GM19328 (cell line): ENCODE measurements at regions not wholly inside any gene's neighbourhood (a gene's known extent, or its start where the extent isn't known, plus 50 kb on each side); places are given as distances from the start of the nearest gene placed in this dataset.

ENCODE experiments used
- ATAC-seq: cut with Tn5 transposase; IDR thresholded peaks from one replicate; pipeline ENCODE4 v1.9.1; 2021; ENCODE audit warnings: mild to moderate bottlenecking, moderate library complexity; ENCODE audit not compliant: unreplicated experiment

DNA sequence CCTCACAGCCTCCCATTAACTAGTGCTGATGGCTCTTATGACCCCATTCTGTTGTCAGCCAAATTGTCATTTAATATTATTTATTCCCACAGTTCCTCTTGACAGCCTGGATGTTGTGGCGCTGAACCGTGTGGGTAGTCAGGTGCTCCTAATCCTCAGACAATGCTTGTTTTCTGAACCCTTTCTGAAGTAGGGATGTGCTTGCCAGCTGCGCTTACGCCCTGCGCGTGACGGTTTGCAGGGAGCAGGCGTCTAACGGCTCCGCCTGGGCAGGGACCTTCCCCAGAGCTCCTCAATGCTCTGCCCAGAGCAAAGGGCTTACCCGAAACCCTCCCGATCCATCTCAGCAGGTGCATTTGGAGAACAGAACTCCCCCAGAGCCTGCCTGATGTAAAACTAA lies 358.2 kb upstream of the MYT1L start:
- no peak for ATAC-seq

DNA sequence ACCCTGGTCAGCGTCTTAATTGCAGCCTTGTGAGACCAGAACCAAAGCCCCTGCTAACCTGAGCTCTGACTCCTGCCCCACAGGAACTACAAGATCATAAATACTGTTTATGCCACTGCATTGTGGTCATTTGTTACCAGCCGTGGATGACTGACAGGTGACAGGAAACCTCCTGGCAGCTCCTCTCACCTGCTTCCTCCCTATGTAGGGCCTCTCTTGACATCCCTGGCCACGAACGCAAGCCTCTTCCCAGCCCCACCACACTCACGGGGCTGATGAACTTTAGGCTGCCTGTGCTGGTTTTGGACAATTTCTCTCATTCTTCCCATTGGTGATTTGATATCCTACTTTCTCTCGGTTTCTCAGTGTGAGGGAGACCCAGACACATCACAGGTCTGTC lies 357.2 kb upstream of the MYT1L start:
- ATAC-seq, result no peak

DNA sequence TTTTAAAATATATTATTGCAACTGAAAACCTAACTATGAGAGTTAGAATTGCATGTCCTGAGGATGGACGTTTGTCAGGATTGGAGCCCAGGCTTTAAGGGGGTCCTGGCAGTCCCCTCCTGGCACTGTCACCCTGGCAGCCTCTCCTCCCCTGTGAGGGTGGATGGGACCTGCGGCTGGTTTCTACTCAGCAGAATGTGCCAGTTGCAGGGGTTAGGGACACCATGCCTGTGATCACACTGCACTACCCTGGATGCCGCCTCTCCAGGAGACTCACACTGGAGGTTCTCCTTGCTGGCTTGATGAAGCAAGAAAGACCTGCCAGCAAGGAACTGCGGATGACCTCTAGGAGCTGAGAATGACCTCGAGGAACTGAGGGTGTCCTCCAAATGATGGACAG lies 356.7 kb upstream of the MYT1L start:
- ATAC-seq, result no peak

DNA sequence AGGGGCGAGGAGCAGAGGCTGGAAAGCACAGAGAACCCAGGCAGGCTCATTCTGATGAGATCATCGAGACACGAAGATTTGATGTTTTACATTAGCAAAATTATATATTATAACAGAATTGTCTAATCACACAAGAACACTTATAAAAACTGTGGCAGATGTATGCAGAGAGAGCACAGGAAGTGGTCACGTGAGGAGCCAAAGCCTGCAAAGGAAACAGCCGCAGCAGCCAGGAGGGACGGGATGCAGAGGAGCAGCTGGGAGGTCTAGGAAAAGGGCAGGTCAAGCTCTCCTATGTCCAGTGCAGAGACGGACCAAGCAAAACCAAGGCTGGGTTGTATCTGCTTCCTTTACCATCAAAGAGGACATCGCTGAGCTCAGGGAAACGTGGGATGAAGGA lies 355.1 kb upstream of the MYT1L start:
- ATAC-seq, result no peak

DNA sequence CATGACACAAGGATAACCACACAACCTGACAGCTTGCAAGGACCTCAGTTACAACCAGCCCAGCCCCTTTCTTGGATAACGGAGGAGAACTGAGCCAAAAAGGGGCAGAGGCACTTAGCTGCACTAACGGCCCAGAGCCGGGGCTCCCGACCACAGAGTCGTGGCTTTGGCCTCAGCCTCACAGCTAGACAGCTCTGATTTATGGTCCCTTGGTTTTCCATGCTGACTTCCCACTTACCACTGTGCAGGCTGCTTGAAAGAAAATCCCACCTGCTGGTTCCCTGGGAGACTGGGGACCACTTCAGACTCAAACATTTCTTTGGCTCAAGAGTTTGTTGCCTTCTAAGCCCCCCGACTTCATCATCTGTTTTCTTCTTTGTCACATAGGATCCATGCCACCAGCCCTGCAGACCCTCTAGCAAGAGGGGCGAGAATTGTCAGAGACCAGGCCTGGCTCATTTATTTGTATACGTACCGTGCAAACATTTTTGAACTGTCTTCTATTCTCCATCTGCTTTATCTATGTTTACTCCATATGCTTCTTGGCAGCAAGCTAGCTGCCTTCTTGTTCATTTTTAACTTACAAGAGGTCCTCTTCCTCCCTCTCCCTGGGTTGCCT lies 352.6 kb upstream of the MYT1L start:
- no peak for ATAC-seq

DNA sequence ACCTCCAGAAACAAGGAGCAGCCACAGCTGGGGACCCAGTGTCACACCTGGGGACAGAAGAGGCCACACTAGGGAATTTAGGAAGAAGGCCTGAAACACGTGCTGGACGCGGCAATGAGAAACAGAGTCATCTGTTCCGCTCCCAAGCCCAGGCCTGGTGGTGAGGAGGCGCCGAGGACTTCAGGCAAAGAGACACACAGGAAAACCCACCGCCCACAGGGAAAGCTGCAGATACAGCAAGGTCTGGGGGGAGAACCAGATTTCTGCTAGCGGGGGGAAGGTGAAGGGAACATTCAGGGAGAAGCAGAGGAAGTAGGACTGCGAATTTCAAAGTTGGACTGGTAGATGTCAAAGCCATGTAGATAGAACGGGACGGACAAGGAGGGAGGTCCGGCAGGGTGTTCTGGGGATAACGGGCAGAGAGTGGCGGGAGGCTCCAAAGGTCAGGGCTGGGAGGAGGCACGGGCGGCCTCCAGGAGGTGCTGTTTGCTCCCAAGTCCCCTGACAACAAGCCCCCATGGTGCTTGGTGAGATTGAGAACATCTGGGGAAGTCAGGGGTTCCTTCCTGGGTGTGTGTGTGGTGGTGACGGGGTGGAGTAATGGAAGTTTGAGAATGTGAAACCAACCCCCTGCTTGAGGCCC lies 351.7 kb upstream of the MYT1L start:
- ATAC-seq, result no peak

DNA sequence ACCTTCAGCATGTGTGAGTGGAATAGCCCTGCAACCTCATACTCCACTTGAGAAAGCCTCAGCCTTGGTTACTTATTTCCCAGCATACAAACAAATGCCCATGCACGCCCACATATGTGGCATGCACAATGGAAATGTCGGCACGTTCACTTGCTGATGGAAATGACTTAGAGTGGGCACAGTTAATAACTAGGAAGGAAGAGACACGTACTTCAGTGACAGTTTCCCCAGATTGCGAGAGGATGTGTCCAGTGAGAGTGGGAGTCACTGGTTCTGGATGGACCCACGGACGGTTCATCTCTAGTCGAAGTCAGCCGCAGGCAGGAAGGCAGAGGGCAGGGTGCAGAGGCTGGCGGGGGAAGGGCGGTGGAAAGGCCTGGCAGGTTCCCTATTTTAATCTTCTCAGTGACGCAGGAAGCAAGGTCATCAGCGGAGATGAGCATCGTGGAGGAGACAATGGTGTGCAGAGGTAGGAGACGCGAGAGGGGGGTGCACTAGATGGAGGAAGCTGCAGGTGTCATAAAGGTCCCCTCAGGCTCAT lies 350.7 kb upstream of the MYT1L start:
- no peak for ATAC-seq

DNA sequence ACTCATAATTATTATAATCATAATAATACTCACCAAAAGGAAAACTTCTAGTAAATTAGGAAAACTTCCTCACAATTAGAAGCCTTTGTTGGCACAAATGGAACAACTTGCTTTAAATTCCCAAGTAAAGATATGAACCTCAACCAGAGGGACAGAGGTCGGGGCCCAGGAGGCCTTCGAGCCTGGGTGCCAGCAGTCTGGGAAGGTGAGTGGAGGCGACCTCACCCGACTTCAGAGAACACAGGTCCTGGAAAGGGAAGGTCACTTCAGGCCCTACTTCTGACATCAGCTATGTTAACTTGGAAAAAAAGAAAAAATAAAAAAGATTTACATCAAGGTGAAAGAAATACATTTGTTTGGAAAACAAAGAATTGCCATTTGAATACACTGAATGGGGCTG lies 350.0 kb upstream of the MYT1L start:
- ATAC-seq, result no peak

DNA sequence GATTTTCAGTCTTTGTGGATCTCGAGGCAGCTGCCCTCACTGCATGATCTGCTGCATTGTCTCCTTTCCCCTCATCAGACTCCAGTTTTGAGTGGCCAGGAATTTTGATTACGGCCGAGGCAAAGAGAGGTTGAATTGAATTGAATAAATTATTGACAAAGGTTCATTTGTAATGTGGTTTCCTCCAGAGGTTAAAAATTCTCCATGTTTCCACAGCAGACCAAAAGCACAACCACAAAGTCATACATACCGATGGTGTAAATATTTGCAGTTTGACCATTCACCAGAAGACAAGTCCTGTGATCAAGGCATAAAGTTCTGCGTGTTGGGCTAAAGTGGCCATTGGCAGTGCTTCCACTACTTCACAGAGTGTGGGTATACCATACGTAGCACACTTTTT lies 343.8 kb upstream of the MYT1L start:
- no peak for ATAC-seq

DNA sequence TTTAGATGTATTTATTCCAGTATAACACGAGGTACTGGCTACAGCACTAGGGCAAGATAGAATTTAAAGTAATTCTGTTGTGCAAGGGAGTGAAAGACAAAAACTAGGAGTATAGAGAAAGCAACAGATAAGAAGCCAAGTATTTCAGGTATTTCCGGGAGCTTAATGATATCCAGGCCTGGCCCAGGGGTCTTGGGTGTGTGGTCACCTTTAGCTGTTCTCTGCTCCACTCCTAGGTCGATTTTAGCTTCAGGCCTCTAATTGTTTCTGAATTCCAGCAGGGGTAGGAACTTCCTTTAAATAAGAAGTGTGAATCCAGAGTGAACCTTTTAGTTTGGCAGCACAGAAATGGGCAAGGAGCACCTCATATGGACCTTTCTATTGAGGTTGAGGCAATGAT lies 342.3 kb upstream of the MYT1L start:
- ATAC-seq, result no peak

DNA sequence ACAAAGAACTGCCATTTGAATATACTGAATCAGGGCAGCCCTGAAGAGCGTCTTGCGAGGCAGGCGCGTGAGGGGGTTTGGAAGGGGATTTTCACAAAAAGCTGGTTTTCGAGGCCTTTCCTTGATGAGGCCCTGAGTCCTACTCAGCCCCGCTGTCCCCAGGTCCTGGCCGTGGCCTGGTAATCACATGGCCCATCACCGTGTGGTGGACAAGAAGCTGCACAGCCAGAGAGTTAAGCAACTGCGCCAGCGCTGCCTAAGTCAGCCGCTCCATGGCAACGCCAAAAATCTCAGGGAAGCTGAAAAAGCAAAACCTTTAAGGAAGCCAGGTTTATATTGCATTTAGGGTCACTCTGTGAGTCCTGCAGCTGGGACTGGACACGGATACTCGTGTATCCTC lies 341.2 kb upstream of the MYT1L start:
- no peak for ATAC-seq

DNA sequence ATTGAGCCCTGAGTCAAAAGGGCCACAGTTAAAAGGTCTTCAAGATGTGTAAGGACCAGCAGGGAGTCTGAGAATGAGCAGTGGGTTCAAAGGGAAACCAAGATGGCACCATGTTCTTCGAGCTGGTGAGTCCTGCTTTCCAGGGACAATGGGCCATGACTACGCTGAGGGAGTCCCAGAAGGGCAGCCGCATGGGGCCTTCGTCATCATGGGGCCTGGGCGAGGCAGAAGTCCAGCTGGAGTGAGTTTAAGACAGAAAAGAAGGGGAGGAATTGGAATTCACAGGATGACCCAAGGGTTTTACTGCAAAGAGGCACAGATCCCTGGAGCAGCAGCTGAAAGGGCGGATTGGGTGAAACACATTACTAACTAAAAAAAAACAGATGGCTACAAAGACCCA lies 340.8 kb upstream of the MYT1L start:
- no peak for ATAC-seq

DNA sequence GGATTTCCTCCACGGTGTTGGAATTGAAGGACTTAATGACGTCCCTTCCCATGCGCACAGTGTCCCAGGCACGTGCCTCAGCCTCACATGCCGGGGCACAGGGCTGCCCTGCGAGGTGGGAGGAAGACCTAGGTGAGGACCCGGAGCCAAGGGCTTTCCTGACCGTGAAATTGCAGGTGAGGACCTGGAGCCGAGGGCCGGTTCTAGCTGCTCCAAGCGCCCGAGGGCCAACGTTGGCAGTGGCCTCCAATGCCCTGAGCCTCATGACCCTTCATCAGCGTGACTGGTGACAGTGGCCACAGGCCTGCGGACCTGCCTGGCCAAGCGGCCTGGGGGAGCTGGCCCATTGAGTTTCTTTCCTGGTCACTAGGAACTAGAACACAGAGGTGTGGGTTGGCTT lies 338.2 kb upstream of the MYT1L start:
- no peak for ATAC-seq

DNA sequence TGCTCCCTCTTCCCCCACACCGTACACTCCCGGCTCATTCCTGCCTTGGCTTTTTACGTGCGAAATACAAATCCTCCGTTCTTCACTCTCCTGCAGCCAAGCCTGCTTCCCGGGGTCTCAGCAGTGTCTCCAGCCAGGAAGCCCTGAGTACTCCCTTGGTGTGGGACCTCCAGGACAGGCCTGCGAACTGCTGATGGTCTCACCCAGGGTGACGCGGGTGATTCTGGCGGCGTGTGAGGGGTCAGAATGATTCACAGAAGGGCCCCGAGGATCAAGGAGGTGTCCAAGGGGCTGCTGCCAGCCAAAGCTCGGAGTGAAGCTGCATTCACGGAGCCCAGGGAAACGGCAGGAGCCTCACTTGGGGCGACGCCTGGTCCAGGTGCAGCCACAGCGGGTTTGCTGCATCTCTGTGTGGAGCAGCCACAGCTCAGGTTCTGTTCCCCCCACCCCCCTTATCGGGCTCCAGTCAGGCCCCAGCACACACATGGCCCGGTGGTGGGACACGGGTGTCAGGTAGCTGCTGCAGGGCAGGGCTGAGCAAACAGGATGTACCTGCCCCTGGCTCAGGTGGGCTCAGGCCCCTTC lies 337.7 kb upstream of the MYT1L start:
- no peak for ATAC-seq

DNA sequence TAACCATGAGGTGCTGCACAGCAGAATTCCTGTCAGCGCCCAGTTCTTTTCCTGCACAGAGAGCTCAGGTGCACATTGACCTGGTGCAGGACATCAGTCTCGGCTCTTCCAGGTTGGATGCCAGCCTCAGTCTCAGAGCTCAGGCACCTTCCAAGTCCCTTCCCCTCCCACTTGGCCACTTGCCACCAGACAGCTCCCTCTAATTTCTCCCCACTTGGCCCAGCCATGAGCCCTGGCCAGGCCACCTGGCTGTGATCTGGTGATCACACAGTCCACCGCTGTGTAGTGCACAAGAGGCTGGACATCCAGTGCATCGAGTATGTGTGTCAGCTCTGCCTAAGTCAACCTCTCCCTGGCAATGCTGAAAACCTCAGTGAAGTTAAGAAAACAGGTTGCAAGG lies 336.6 kb upstream of the MYT1L start:
- no peak for ATAC-seq

DNA sequence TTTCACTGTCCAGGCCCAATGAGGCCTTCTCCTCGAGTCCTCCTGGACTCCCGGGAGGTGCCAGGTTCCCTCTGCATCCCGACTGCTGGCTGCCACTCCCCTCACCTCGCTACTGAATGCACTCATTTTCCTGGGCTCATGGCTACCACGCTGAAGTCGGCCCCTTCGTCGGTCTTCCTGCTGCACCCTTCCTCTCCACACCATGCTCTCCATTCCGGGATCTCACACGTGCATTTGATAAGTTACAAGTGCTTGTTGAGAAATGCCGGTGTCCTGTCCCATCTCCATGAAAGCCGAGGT lies 334.7 kb upstream of the MYT1L start:
- no peak for ATAC-seq

DNA sequence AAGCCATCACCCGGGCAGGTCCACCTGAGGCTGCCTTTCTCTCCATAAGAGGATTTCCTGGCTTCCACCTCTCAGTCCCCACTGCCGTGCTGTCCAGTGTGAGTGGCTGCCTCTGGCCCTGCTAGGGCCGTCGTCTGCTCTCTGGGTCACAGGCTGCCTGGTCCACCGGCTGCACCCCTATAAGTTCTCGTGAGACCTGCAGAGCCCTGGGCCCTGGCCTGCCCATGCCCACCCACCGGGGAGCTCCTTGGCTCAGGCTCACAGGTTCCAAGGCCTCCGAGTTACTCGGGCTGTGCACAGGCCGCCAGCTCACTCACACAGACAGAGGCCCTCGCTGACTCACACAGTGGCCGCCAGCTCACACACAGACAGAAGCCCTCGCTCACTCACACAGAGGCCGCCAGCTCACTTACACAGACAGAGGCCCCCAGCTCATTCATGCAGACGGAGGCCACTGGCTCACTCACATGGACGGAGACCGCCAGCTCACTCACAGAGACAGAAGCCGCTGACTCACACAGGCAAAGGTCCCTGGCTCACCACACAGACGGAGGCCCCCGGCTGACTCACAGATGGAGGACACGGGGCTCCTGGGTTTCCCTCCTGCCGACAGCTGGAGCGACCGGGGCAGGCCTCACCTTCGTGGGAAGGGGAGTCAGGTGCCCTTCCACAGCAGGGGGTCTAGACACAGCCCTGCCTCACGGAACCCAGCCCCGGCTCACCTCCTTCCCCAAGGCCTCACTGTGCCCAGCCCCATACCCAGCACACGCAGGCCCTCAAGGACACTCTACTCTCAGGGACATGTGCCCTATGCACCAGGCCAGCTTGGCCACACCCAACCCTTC lies 334.1 kb upstream of the MYT1L start:
- ATAC-seq, result no peak

DNA sequence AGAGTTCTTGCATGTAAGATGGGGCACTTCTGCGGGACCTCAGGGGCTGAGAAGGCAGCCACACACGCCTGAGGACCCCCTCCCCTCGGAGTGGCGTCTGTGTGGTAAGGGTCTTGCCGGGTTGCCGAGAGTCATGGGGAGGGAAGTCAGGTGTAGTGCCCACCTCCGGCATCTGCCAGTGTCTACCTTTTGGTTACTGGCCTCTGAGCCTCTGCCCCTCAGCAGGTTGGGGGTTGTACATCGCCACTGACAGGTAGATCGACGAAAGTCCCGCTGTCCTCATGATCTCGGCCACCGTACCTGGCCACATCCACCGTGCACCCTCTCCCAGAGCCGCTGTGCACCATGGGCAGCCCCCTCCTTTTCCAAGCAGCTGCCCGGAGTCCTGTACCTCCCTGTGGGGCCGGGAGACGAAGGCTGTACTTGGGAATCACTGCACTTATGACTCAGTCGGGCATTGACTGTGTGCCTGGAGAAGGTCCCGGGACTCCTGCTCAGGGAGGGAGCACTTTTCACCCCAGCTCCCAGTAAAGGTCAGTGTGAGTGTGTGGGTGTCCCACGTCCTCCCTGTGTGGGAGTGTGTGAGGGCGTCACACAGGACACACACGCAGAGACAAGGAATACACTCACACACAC lies 332.4 kb upstream of the MYT1L start:
- no peak for ATAC-seq

DNA sequence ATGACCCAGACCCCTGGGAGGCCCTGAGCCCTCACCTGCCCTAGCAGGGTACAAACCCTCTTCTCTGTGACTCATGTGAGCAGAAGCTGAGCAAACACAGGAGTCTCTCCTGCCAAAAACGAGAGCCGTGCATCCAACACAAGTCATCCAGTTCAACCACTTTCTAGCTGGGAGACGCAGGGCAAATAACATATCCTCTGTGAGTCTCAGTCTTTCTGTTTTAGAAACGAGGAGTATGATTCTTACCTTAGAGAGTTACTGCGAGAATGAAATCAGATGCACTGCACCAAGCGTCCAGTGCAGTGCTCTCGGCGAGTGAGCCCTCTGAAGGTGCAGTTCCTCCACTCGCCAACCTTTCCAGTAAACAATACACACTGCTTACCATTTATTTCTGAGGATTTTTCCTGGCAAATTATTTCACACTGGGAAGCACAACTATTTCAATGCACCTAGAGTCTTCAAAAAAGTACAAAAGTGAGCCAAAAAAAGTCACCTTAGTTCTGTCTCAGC lies 331.8 kb upstream of the MYT1L start:
- no peak for ATAC-seq

DNA sequence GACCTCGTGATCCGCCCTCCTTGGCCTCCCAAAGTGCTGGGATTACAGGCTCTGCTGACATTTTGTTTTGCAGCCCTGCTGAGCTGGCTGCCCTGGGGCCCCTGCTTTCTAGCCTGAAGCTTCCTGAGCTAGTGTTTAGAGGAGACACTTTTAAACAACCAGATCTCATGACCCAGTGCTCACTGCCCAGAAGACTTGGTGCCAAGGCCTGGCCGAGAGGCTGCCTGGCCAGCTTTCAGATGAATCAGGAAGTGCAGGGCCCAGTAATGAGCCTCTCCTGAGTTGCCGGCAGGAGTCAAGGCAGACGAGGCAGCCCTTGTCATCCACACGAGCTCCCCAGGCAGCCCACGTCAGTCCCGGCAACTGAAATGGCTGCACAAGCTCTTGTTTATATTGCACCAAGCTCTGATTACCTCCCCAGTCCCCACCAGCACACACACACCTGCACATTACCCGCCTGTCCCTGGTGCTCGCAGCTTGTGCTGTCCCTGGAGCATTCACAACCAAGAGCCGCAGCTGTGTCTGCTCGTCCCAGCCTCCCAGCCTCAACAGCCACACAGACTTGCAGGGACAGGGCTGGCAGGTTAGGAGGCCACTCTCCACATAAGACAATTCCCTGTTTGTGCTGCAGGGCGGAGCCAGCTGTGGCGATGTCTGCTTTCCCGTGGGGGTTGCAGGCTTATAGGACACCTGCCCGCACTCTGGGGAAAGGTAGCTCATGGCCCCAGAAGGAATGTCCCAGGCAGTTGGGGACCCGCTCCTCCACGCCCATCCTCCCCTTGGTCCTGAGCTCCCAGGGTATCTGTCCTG lies 331.2 kb upstream of the MYT1L start:
- no peak for ATAC-seq
